HEK293 (cell line): ENCODE measurements at regions not wholly inside any gene's neighbourhood (a gene's known extent, or its start where the extent isn't known, plus 50 kb on each side); places are given as distances from the start of the nearest gene placed in this dataset.

Source experiments
- CTCF ChIA-PET: fragments of 350-600 bp; formaldehyde crosslinking; extraction: SDS; loops from one replicate; lab custom pipeline; 2021; ENCODE audit warnings: antibody characterized with exemption; lab: Yijun Ruan, JAX
- POLR2A ChIA-PET: fragments of 300-600 bp; formaldehyde crosslinking; extraction: SDS; loops from one replicate; lab custom pipeline; 2020; ENCODE audit warnings: antibody characterized with exemption, inconsistent platforms; lab: Yijun Ruan, JAX
- H3K27ac ChIP-seq: fragments of 200-500 bp; sonication (Bioruptor generic); 2 replicates; pipeline ENCODE4 v1.5.1; 2014; ENCODE audit warnings: low read depth, low read length, control low read depth, inconsistent platforms; ENCODE audit errors: extremely low read depth
- H3K36me3 ChIP-seq, 2 experiments: fragments of 200-500 bp in 1 of 2; sonication (Bioruptor generic) in 1 of 2; 1 replicate in 1 of 2; 2 replicates in 1 of 2; pipeline ENCODE4 v1.5.1; 2014 to 2017; ENCODE audit warnings: inconsistent platforms in 2 of 2, low read length in 2 of 2; ENCODE audit not compliant: control insufficient read depth in 2 of 2, insufficient read depth in 1 of 2
- H3K4me1 ChIP-seq: fragments of 200-500 bp; sonication (Bioruptor generic); 2 replicates; pipeline ENCODE4 v1.5.1; 2014; ENCODE audit warnings: mild to moderate bottlenecking, low read length, inconsistent platforms; ENCODE audit not compliant: control insufficient read depth, insufficient read depth
- H3K4me3 ChIP-seq: 2 replicates; pipeline ENCODE4 v1.5.1; 2011; ENCODE audit warnings: low read depth, mild to moderate bottlenecking, control low read depth, low read length, moderate library complexity
- H3K9me3 ChIP-seq: fragments of 200-500 bp; sonication (Bioruptor generic); 2 replicates; pipeline ENCODE4 v1.5.1; 2014; ENCODE audit warnings: low read depth, low read length, inconsistent platforms; ENCODE audit not compliant: control insufficient read depth, insufficient read depth
- HOXD13 ChIP-seq: sonication (generic); formaldehyde crosslinking; IDR thresholded peaks from 2 replicates; pipeline ENCODE4 v1.8.0; 2022; ENCODE audit warnings: missing genetic modification reagents, borderline replicate concordance
- KLF7 ChIP-seq: fragments of 450-650 bp; formaldehyde crosslinking; IDR thresholded peaks from 2 replicates; pipeline ENCODE4 v1.5.1; 2016; ENCODE audit warnings: missing biosample characterization, missing genetic modification characterization, borderline replicate concordance
- OSR2 ChIP-seq: fragments of 450-650 bp; formaldehyde crosslinking; IDR thresholded peaks from 2 replicates; pipeline ENCODE4 v1.5.1; 2016; ENCODE audit warnings: missing biosample characterization, missing genetic modification characterization
- PRDM10 ChIP-seq: fragments of 450-650 bp; formaldehyde crosslinking; IDR thresholded peaks from 2 replicates; pipeline ENCODE4 v1.5.1; 2016; ENCODE audit warnings: missing biosample characterization, missing genetic modification characterization
- TCF7L2 ChIP-seq: IDR thresholded peaks from 2 replicates; pipeline ENCODE4 v1.6.1; 2011; ENCODE audit warnings: low read depth, mild to moderate bottlenecking, inconsistent platforms, low read length, moderate library complexity, borderline replicate concordance
- ZFP41 ChIP-seq: fragments of 450-650 bp; formaldehyde crosslinking; IDR thresholded peaks from 2 replicates; pipeline ENCODE4 v1.5.1; 2016; ENCODE audit warnings: missing biosample characterization, missing genetic modification characterization, borderline replicate concordance
- ZNF280C ChIP-seq: fragments of 450-650 bp; formaldehyde crosslinking; IDR thresholded peaks from 2 replicates; pipeline ENCODE4 v1.5.1; 2016; ENCODE audit warnings: missing biosample characterization, missing genetic modification characterization
- ZNF324 ChIP-seq: fragments of 450-650 bp; formaldehyde crosslinking; IDR thresholded peaks from 2 replicates; pipeline ENCODE4 v1.5.1; 2016; ENCODE audit warnings: missing biosample characterization, missing genetic modification characterization
- ZNF350 ChIP-seq: fragments of 450-650 bp; formaldehyde crosslinking; IDR thresholded peaks from 2 replicates; pipeline ENCODE4 v1.5.0; 2017; ENCODE audit warnings: missing biosample characterization, mild to moderate bottlenecking, missing genetic modification characterization
- ZNF391 ChIP-seq: fragments of 450-650 bp; formaldehyde crosslinking; IDR thresholded peaks from 2 replicates; pipeline ENCODE4 v1.5.1; 2016; ENCODE audit warnings: low read depth, missing biosample characterization, missing genetic modification characterization, borderline replicate concordance
- ZNF394 ChIP-seq: fragments of 450-650 bp; formaldehyde crosslinking; IDR thresholded peaks from 2 replicates; pipeline ENCODE4 v1.5.1; 2016; ENCODE audit warnings: missing biosample characterization, missing genetic modification characterization, mild to moderate bottlenecking, moderate library complexity, borderline replicate concordance
- ZNF398 ChIP-seq: fragments of 450-650 bp; formaldehyde crosslinking; IDR thresholded peaks from 2 replicates; pipeline ENCODE4 v1.5.1; 2017; ENCODE audit warnings: missing biosample characterization, missing genetic modification characterization
- ZNF449 ChIP-seq: fragments of 450-650 bp; formaldehyde crosslinking; IDR thresholded peaks from 2 replicates; pipeline ENCODE4 v1.5.1; 2017; ENCODE audit warnings: missing biosample characterization, mild to moderate bottlenecking, missing genetic modification characterization, moderate library complexity
- ZNF473 ChIP-seq: fragments of 450-650 bp; formaldehyde crosslinking; IDR thresholded peaks from 2 replicates; pipeline ENCODE4 v1.5.1; 2017; ENCODE audit warnings: missing biosample characterization, missing genetic modification characterization
- ZNF561 ChIP-seq: fragments of 450-650 bp; IDR thresholded peaks from 2 replicates; pipeline ENCODE4 v1.5.1; 2018; ENCODE audit warnings: missing biosample characterization, missing genetic modification characterization, borderline replicate concordance
- ZNF624 ChIP-seq: fragments of 450-650 bp; formaldehyde crosslinking; IDR thresholded peaks from 2 replicates; pipeline ENCODE4 v1.5.1; 2017; ENCODE audit warnings: missing biosample characterization, missing genetic modification characterization
- ZNF626 ChIP-seq: fragments of 450-650 bp; sonication (Bioruptor Pico); formaldehyde crosslinking; IDR thresholded peaks from 2 replicates; pipeline ENCODE4 v1.5.1; 2018; ENCODE audit warnings: missing biosample characterization, missing genetic modification characterization, inconsistent platforms
- ZNF670 ChIP-seq: fragments of 450-650 bp; formaldehyde crosslinking; IDR thresholded peaks from 2 replicates; pipeline ENCODE4 v1.5.1; 2016; ENCODE audit warnings: missing biosample characterization, missing genetic modification characterization, low read depth
- ZNF692 ChIP-seq: fragments of 450-650 bp; formaldehyde crosslinking; IDR thresholded peaks from 2 replicates; pipeline ENCODE4 v1.5.1; 2016; ENCODE audit warnings: missing biosample characterization, missing genetic modification characterization
- ZXDB ChIP-seq: fragments of 450-650 bp; formaldehyde crosslinking; IDR thresholded peaks from 2 replicates; pipeline ENCODE4 v1.5.1; 2016; ENCODE audit warnings: missing biosample characterization, missing genetic modification characterization

- Histone ChIP-seq H3K4me3 (no peak overlapping the region), H3K9me3 (no peaks in the 10 kb centered on the region), H3K27ac (no peak overlapping the region), H3K36me3 (no peaks in the 10 kb centered on the region), H3K4me1 (no peaks in the 10 kb centered on the region)
- ChIA-PET CTCF (interaction anchor here (0.6 kb wide), 1 partner anchor 138 kb away, joined by 3 read pairs; no protein-coding TSS in a partner anchor), POLR2A (no interaction called here)
- TF ChIP-seq ZNF391 (tag by site-specific recombination) (no peak), ZNF398 (tag by site-specific recombination) (no peak), ZNF626 (tag by site-specific recombination) (no peak), ZNF670 (no peak), ZNF280C (tag by site-specific recombination) (no peak), ZNF692 (tag by site-specific recombination) (no peak), ZNF394 (tag by site-specific recombination) (no peak), PRDM10 (tag by site-specific recombination) (no peak), TCF7L2 (no peak), HOXD13 (CRISPR knock-in tag) (no peak), ZNF561 (no peak), KLF7 (tag by site-specific recombination) (no peak), ZNF624 (tag by site-specific recombination) (no peak), ZNF350 (no peak), ZXDB (tag by site-specific recombination) (no peak)
These were observed 516.7 kb upstream of the HS6ST1 start for GRCh38 chr2:128835342-128835855.

- Histone ChIP-seq H3K4me1 (no peaks in the 10 kb centered on the region), H3K27ac (no peak overlapping the region), H3K36me3 (no peaks in the 10 kb centered on the region), H3K9me3 (no peaks in the 10 kb centered on the region), H3K4me3 (no peak overlapping the region)
- ChIA-PET POLR2A (no interaction called here), CTCF (interaction anchor here (0.6 kb wide), 1 partner anchor 138 kb away, joined by 3 read pairs; no protein-coding TSS in a partner anchor)
- TF ChIP-seq ZNF449 (no peak), ZNF324 (tag by site-specific recombination) (no peak), OSR2 (tag by site-specific recombination) (no peak), ZFP41 (no peak), ZNF473 (tag by site-specific recombination) (no peak)
These were observed 517.3 kb upstream of the HS6ST1 start for GRCh38 chr2:128835974-128836373.
